Gastroesophageal sphincter (tissue), 3 donors: ENCODE measurements at regions not wholly inside any gene's neighbourhood (a gene's known extent, or its start where the extent isn't known, plus 50 kb on each side); places are given as distances from the start of the nearest gene placed in this dataset.

Experiments
- CTCF ChIP-seq, 4 experiments: fragments of 200-600 bp in 2 of 4; fragments of 450-650 bp in 2 of 4; sonication (generic) in 1 of 4; IDR thresholded peaks; one replicate each; pipeline ENCODE4 v1.5.1; 2017 to 2019; ENCODE audit warnings: antibody characterized with exemption in 4 of 4, mild to moderate bottlenecking in 2 of 4, moderate library complexity in 2 of 4
- POLR2A ChIP-seq, 2 donors: fragments of 450-650 bp; IDR thresholded peaks; one replicate each; pipeline ENCODE4 v1.6.1; 2017; ENCODE audit warnings: antibody characterized with exemption in 2 of 2, mild to moderate bottlenecking in 2 of 2, moderate library complexity in 1 of 2

- TF ChIP-seq CTCF (IDR thresholded peaks at IDR 0.05), result no peak
- no peak for TF ChIP-seq POLR2A (IDR thresholded peaks at IDR 0.05)
These were observed 293.2 kb downstream of the DUSP10 start for GRCh38 chr1:221448585-221449175.
